ENCODE measurements at regions not wholly inside any gene's neighbourhood (a gene's known extent, or its start where the extent isn't known, plus 50 kb on each side); places are given as distances from the start of the nearest gene placed in this dataset.
"Not testable (repeated sequence)": the region's sequence is repeated elsewhere in the genome, so short reads cannot be mapped to it uniquely, and the experiment has no call there.

GRCh38 chr5:143918961-143919360 is 107.0 kb downstream of the HMHB1 start:
- Histone ChIP-seq H3K27me3 (ENCODE audit: control insufficient read depth in 1 of 2, insufficient read depth in 2 of 2, low read length in 1 of 2) (no peaks in the 10 kb centered on the region), H3K4me1 (ENCODE audit: control insufficient read depth in 1 of 2, insufficient read depth in 2 of 2, low read length in 2 of 2) (no peaks in the 10 kb centered on the region), H3K36me3 (ENCODE audit: control insufficient read depth in 1 of 2, insufficient read depth in 2 of 2, low read length in 1 of 2) (no peaks in the 10 kb centered on the region), H3K4me3 (ENCODE audit: low read length in 2 of 2) (no peak overlapping the region), H3K9me3 (ENCODE audit: control insufficient read depth, low read length) (no peaks in the 10 kb centered on the region), H3K27ac (ENCODE audit: low read depth in 1 of 2, low read length in 2 of 2) (no peak overlapping the region)
- no peak for DNase-seq
- intact Hi-C loops (cut with DNase I) = no loop called here
- no peak for ATAC-seq (ENCODE audit: low FRiP score)
- 94 to 98% methylated on average over 1 of the region's 1 CpG for WGBS, 2 donors

GRCh38 chr5:143920772-143921171 is 108.8 kb downstream of the HMHB1 start:
- DNase-seq (no peak), ATAC-seq (ENCODE audit: low FRiP score) (no peak)
- Histone ChIP-seq H3K27me3 (ENCODE audit: control insufficient read depth in 1 of 2, insufficient read depth in 2 of 2, low read length in 1 of 2) (no peaks in the 10 kb centered on the region), H3K36me3 (ENCODE audit: control insufficient read depth in 1 of 2, insufficient read depth in 2 of 2, low read length in 1 of 2) (no peaks in the 10 kb centered on the region), H3K4me3 (ENCODE audit: low read length in 2 of 2) (no peak overlapping the region), H3K4me1 (ENCODE audit: control insufficient read depth in 1 of 2, insufficient read depth in 2 of 2, low read length in 2 of 2) (no peaks in the 10 kb centered on the region), H3K9me3 (ENCODE audit: control insufficient read depth, low read length) (no peaks in the 10 kb centered on the region), H3K27ac (ENCODE audit: low read depth in 1 of 2, low read length in 2 of 2) (no peak overlapping the region)
- intact Hi-C loops (cut with DNase I) = no loop called here
- WGBS, 2 donors = 93 to 96% methylated on average over 1 of the region's 1 CpG

GRCh38 chr5:143921525-143922311 is 109.8 kb downstream of the HMHB1 start:
- peak; percentile 56 for ATAC-seq (ENCODE audit: low FRiP score)
- WGBS, 2 donors = 93 to 98% methylated on average over 1 of the region's 1 CpG
- no peak overlapping the region for H3K27ac ChIP-seq (ENCODE audit: low read depth in 1 of 2, low read length in 2 of 2)

GRCh38 chr5:143922718-143923117 is 110.8 kb downstream of the HMHB1 start:
- DNase-seq (no peak), ATAC-seq (ENCODE audit: low FRiP score) (peak; percentile 83)
- intact Hi-C loops (cut with DNase I) = no loop called here

More at GRCh38 chr5:143921525-143922311, 109.8 kb downstream of the HMHB1 start:
- no peaks in the 10 kb centered on the region for H3K27me3 ChIP-seq (ENCODE audit: control insufficient read depth in 1 of 2, insufficient read depth in 2 of 2, low read length in 1 of 2)
- H3K4me3 ChIP-seq (ENCODE audit: low read length in 2 of 2) = no peak overlapping the region
- intact Hi-C loops (cut with DNase I) = no loop called here
- no peaks in the 10 kb centered on the region for H3K9me3 ChIP-seq (ENCODE audit: control insufficient read depth, low read length)
- DNase-seq = no peak
- H3K36me3 ChIP-seq (ENCODE audit: control insufficient read depth in 1 of 2, insufficient read depth in 2 of 2, low read length in 1 of 2) = no peaks in the 10 kb centered on the region
- H3K4me1 ChIP-seq (ENCODE audit: control insufficient read depth in 1 of 2, insufficient read depth in 2 of 2, low read length in 2 of 2) = no peaks in the 10 kb centered on the region

GRCh38 chr5:143923634-143924266 is 111.8 kb downstream of the HMHB1 start:
- H3K27me3 ChIP-seq (ENCODE audit: control insufficient read depth in 1 of 2, insufficient read depth in 2 of 2, low read length in 1 of 2) = no peaks in the 10 kb centered on the region
- no peak overlapping the region for H3K4me3 ChIP-seq (ENCODE audit: low read length in 2 of 2)
- H3K9me3 ChIP-seq (ENCODE audit: control insufficient read depth, low read length) = no peaks in the 10 kb centered on the region
- 87 to 90% methylated on average over 6 of the region's 6 CpGs for WGBS, 2 donors
- intact Hi-C loops (cut with DNase I) = no loop called here
- H3K36me3 ChIP-seq (ENCODE audit: control insufficient read depth in 1 of 2, insufficient read depth in 2 of 2, low read length in 1 of 2) = no peaks in the 10 kb centered on the region
- DNase-seq (no peak), ATAC-seq (ENCODE audit: low FRiP score) (no peak)
- no peak overlapping the region for H3K27ac ChIP-seq (ENCODE audit: low read depth in 1 of 2, low read length in 2 of 2)
- H3K4me1 ChIP-seq (ENCODE audit: control insufficient read depth in 1 of 2, insufficient read depth in 2 of 2, low read length in 2 of 2) = no peaks in the 10 kb centered on the region

More at GRCh38 chr5:143922718-143923117, 110.8 kb downstream of the HMHB1 start:
- Histone ChIP-seq H3K4me1 (ENCODE audit: control insufficient read depth in 1 of 2, insufficient read depth in 2 of 2, low read length in 2 of 2) (no peaks in the 10 kb centered on the region), H3K27ac (ENCODE audit: low read depth in 1 of 2, low read length in 2 of 2) (no peak overlapping the region), H3K9me3 (ENCODE audit: control insufficient read depth, low read length) (no peaks in the 10 kb centered on the region), H3K27me3 (ENCODE audit: control insufficient read depth in 1 of 2, insufficient read depth in 2 of 2, low read length in 1 of 2) (no peaks in the 10 kb centered on the region), H3K36me3 (ENCODE audit: control insufficient read depth in 1 of 2, insufficient read depth in 2 of 2, low read length in 1 of 2) (no peaks in the 10 kb centered on the region), H3K4me3 (ENCODE audit: low read length in 2 of 2) (no peak overlapping the region)
- 56% methylated on average over 2 of the region's 2 CpGs for WGBS, 2 donors

- Histone ChIP-seq H3K9me3 (ENCODE audit: control insufficient read depth, low read length) (no peaks in the 10 kb centered on the region), H3K27me3 (ENCODE audit: control insufficient read depth in 1 of 2, insufficient read depth in 2 of 2, low read length in 1 of 2) (no peaks in the 10 kb centered on the region), H3K36me3 (ENCODE audit: control insufficient read depth in 1 of 2, insufficient read depth in 2 of 2, low read length in 1 of 2) (no peaks in the 10 kb centered on the region), H3K4me3 (ENCODE audit: low read length in 2 of 2) (no peak overlapping the region), H3K4me1 (ENCODE audit: control insufficient read depth in 1 of 2, insufficient read depth in 2 of 2, low read length in 2 of 2) (no peaks in the 10 kb centered on the region), H3K27ac (ENCODE audit: low read depth in 1 of 2, low read length in 2 of 2) (no peak overlapping the region)
- WGBS, 2 donors = 52 to 59% methylated on average over 4 of the region's 4 CpGs
- intact Hi-C loops (cut with DNase I) = no loop called here
- no peak for ATAC-seq (ENCODE audit: low FRiP score)
- DNase-seq = no peak
These were observed 112.5 kb downstream of the HMHB1 start for GRCh38 chr5:143924311-143924978.

GRCh38 chr5:143924979-143925325 is 113.0 kb downstream of the HMHB1 start:
- ATAC-seq (ENCODE audit: low FRiP score); H3K4me1 ChIP-seq (ENCODE audit: control insufficient read depth in 1 of 2, insufficient read depth in 2 of 2, low read length in 2 of 2); DNase-seq; H3K9me3 ChIP-seq (ENCODE audit: control insufficient read depth, low read length); intact Hi-C loops (cut with DNase I); H3K36me3 ChIP-seq (ENCODE audit: control insufficient read depth in 1 of 2, insufficient read depth in 2 of 2, low read length in 1 of 2); H3K27ac ChIP-seq (ENCODE audit: low read depth in 1 of 2, low read length in 2 of 2); H3K27me3 ChIP-seq (ENCODE audit: control insufficient read depth in 1 of 2, insufficient read depth in 2 of 2, low read length in 1 of 2); H3K4me3 ChIP-seq (ENCODE audit: low read length in 2 of 2): not testable (repeated sequence)
- 92 to 95% methylated on average over 3 of the region's 3 CpGs for WGBS, 2 donors

- Histone ChIP-seq H3K9me3 (ENCODE audit: control insufficient read depth, low read length) (no peaks in the 10 kb centered on the region), H3K4me3 (ENCODE audit: low read length in 2 of 2) (no peak overlapping the region), H3K4me1 (ENCODE audit: control insufficient read depth in 1 of 2, insufficient read depth in 2 of 2, low read length in 2 of 2) (no peaks in the 10 kb centered on the region), H3K27ac (ENCODE audit: low read depth in 1 of 2, low read length in 2 of 2) (no peak overlapping the region), H3K36me3 (ENCODE audit: control insufficient read depth in 1 of 2, insufficient read depth in 2 of 2, low read length in 1 of 2) (no peaks in the 10 kb centered on the region), H3K27me3 (ENCODE audit: control insufficient read depth in 1 of 2, insufficient read depth in 2 of 2, low read length in 1 of 2) (no peaks in the 10 kb centered on the region)
- no peak for DNase-seq
- ATAC-seq (ENCODE audit: low FRiP score) = no peak
- intact Hi-C loops (cut with DNase I) = no loop called here
These were observed 117.5 kb downstream of the HMHB1 start for GRCh38 chr5:143929486-143929885.

- H3K27me3 ChIP-seq (ENCODE audit: control insufficient read depth in 1 of 2, insufficient read depth in 2 of 2, low read length in 1 of 2) = no peaks in the 10 kb centered on the region
- no peaks in the 10 kb centered on the region for H3K4me1 ChIP-seq (ENCODE audit: control insufficient read depth in 1 of 2, insufficient read depth in 2 of 2, low read length in 2 of 2)
- no peak overlapping the region for H3K27ac ChIP-seq (ENCODE audit: low read depth in 1 of 2, low read length in 2 of 2)
- no peaks in the 10 kb centered on the region for H3K9me3 ChIP-seq (ENCODE audit: control insufficient read depth, low read length)
- no peaks in the 10 kb centered on the region for H3K36me3 ChIP-seq (ENCODE audit: control insufficient read depth in 1 of 2, insufficient read depth in 2 of 2, low read length in 1 of 2)
- intact Hi-C loops (cut with DNase I) = no loop called here
- H3K4me3 ChIP-seq (ENCODE audit: low read length in 2 of 2) = no peak overlapping the region
- ATAC-seq (ENCODE audit: low FRiP score) (no peak), DNase-seq (no peak)
These were observed 118.6 kb downstream of the HMHB1 start for GRCh38 chr5:143930561-143930960.
